ENCODE measurements at regions not wholly inside any gene's neighbourhood (a gene's known extent, or its start where the extent isn't known, plus 50 kb on each side); places are given as distances from the start of the nearest gene placed in this dataset.

GRCh38 chr2:83595926-83596325, 863.2 kb downstream of the SUCLG1 start:
- TF ChIP-seq MNT (conservative IDR thresholded peaks at IDR 0.05) = no peak
- TF ChIP-seq CTCF (IDR thresholded peaks at IDR 0.05 in 2 of 3, conservative IDR thresholded peaks at IDR 0.05 in 1 of 3; ENCODE audit: insufficient read depth in 2 of 3, low read depth in 1 of 3, low read length in 3 of 3) = no peak
